Renal cortical epithelial cell (primary cell): ENCODE measurements at regions not wholly inside any gene's neighbourhood (a gene's known extent, or its start where the extent isn't known, plus 50 kb on each side); places are given as distances from the start of the nearest gene placed in this dataset.

Experiments used
- DNase-seq: peaks from one replicate; pipeline ENCODE4 v3.0.0-alpha.2; 2011; ENCODE audit warnings: low read depth

- no peak for DNase-seq
Measured at GRCh38 chr10:4264209-4264865, 479.3 kb upstream of the KLF6 start.

GRCh38 chr10:4263601-4263921 is 478.6 kb upstream of the KLF6 start:
- no peak for DNase-seq

GRCh38 chr10:4262870-4263600 is 478.0 kb upstream of the KLF6 start:
- no peak for DNase-seq

DNA sequence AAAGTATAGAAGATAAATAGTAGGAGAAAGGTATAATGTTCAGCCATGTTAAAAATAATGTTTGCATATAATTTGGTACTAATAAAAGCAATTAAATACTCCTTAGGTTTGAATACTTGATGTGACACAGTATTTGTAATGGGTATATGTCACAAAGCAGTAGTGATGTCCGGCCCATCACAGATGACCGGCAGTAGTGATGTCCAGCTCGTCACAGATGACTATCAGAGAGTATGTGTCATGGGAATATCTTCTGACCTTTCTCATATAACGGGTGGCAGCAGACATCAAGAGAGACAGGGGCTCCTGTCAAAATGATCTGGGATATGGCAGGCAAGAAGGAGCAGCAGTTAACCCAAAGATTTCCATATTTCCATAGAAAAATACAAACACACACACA is 477.4 kb upstream of the KLF6 start:
- DNase-seq: no peak

DNA sequence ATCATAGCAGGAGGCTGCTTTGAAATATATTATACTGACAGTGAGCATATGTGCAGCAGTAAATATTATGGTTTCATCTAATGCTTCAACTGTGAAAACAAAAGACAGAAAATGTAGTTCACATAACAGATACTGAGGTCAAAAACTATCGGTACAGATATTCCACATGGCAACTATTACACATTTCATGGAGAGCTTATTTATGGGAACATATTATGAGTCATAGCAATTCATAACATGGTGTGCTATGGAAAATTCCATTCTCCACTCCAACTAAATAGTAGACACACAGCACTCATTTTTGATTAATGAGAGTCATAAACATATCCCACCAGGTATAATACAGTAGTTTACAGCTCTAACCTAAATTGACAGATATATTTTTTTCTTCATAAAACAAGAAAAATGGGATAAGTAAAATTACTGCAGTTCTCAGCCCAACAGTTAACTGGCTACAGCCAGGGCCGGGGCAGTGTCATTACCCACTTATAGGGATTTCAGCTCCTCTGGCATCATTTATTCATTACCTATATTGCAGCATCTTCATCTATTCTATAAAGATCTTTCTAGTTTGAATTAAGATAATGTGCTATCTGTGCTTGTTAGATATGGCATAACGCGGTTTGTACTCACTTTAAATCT is 475.6 kb upstream of the KLF6 start:
- DNase-seq: no peak

- no peak for DNase-seq
Measured at GRCh38 chr10:4257939-4258465, 473.0 kb upstream of the KLF6 start.

DNA sequence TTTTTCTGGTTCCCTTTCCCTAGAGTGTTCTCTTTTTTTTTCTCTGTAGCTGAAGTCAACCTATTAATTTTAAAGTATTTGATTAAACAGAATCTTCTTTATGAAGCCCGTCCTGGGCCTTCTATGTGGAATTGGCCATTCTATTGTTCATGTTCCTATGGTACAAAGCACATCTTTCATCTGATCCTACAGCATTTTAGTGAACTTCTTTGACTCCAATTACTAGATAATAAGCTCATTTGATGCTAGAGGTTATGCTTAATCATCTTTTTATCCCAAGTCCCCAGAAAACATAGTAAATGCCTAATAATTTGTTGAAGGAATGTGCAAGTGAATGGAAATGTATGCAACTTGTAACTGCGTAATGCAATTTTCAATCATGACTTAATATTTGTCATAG is 472.0 kb upstream of the KLF6 start:
- DNase-seq: no peak

DNA sequence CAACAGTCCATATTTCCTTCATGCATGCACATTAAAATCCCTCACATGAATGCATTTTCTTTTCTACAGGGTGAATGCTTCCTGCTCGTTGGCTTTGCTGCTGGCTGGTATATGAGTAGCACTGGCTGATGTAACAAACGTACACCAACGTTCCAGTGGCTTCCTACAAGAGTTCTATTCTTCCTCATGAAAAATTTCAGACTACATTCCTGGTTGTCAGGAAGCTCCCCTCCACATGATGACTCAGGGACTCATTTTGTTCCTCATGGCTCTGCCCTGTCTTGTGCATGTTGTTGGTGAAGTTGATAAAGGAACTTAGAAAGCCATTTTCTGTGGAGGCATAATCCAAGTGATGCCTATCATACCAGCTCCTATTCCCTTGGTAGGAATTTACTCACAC is 470.7 kb upstream of the KLF6 start:
- DNase-seq: no peak

GRCh38 chr10:4254101-4254994 is 469.3 kb upstream of the KLF6 start:
- DNase-seq: peak; percentile 18

DNA sequence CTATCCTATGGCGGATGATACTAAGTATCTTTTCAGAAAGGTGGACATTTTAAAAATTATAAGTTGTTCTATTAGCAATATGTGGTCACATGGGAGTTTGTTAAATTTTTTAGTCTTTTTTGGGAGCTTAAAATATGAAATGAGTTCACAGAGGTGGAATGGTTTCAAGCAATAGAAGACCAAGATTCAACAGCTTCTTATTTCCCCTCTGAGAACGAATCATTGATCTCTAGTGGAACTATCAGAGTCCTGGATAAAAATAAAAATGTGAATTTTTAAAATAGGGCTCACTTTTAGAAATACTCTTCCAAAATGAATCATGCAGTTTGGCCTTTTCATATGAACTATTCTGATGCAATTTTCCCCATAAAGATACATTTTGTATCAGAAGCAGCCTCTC is 467.7 kb upstream of the KLF6 start:
- no peak for DNase-seq

DNA sequence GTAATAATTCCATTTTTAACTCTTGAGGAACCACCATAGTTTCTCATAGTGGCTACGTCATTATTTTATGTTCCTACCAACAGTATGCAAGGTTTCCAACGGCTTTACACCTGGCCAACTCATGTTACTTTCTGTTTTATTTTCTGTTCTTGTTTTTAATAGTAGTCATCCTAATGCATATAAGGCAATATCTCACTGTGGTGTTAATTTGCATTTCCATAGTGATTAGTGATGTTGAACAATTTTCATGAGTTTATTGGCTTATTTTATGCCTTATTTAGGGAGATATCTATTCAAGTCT is 465.5 kb upstream of the KLF6 start:
- no peak for DNase-seq

DNA sequence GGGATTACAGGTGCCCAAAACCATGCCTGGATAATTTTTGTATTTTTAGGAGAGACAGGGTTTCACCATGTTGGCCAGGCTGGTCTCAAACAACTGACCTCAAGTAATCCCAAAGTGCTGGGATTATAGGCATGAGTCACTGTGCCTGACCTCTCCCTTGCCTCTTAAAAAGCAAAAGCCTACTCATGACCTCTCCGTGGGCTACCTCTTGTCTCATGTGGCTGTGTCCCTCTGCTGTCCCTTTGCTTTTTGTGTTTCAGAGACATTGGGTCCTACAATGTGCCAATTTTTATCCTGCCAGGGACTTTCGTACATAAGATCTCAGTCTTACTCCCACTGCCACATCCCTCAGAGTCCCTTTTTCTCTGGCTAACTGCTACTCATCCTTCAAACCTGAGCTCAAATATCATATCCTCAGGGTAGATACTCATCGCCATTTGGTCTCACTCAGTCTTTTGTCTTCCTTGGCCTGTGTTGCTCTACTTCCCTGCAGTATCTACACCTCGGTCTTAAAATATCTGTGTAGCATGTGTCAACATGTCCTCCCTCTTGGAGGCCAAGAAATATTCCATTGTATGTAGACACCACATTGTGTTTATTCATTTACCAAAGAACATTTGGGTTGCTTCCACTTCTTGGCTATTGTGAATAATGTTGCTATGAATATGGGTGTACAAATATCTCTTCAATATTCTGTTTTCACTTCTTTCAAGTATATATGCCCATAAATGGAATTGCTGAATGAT is 465.0 kb upstream of the KLF6 start:
- no peak for DNase-seq

DNA sequence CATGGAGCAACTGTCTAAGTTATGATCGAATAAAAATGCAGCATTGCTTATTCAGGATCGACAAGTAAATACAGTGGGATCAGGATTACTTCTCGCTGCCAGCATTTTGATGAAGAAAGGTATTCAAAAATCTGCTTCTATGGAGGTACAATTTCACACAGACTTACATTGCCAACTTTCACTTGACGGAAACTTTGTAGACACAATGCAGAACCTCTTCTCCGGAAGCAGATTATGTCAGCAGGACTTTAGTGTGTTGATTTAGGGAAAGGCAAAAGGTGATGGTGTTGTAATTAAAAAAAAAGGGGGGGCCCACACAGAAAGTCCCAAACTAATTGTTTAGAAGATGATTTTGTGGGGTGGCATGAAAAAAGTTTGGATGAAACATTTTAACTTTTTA is 462.4 kb upstream of the KLF6 start:
- DNase-seq: no peak

GRCh38 chr10:4246881-4247358 is 461.9 kb upstream of the KLF6 start:
- peak; percentile 62 for DNase-seq

DNA sequence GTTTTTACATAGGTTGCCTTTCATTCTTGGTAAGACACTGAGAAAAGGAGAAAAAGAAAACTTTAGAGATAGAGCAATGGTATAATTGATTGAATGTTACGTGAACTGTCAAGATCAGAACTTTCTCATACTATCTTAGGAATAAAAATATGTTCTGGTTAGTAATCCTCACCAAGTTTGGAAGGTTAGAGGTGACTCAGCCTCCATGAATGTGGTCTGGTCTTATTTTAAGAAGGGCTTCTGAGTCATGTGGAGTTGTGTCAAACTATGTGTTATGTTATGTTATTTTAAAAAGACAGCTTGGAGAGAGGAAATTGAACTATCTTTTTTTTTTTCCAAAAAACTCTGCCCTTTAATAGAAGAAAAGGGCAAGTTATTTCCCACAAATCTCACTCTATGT is 458.6 kb upstream of the KLF6 start:
- DNase-seq: peak; percentile 97

GRCh38 chr10:4243169-4243568 is 458.2 kb upstream of the KLF6 start:
- no peak for DNase-seq

DNA sequence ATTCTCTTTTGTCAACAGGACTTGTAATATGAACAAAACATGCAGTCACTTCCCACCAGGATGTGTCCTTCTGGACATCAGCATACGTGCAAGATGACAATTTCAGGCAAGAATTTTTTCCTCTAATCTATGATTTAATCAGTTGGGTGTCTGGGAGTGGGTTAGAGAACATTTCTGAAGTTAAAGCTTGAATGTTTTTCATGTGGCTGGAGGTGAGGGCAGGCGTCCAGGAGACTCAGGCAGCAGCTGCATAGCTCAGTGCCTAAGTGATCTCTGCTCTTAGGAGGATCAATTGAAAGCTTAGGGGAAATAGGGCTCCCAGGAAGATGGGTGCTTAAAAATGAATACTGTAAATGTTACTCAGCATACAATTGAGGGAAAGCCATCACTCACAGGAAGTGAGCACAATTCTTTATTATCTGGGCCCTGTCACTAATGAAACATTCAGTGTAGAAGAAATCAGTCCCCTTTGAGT is 457.6 kb upstream of the KLF6 start:
- DNase-seq: peak; percentile 69

GRCh38 chr10:4241724-4242345 is 456.8 kb upstream of the KLF6 start:
- peak; percentile 87 for DNase-seq

GRCh38 chr10:4240608-4241197 is 455.7 kb upstream of the KLF6 start:
- DNase-seq: no peak

DNA sequence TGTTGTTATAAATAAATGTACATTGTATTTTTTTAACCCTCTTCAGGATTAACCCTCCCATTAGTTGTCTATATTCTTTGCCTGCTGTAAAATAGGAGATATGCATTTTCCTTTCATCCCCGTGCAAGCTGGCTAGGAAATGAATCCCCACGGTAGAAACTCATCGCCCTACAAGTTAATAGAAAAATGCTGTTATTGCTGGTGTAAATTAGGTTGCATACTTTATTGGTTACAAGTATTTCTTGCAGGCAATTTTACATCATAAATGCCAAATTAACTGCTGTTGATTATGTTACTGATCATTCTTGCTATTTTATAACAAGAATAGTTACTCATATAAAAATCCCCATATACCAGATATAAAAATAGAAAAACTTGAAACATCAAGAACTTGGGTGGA is 454.2 kb upstream of the KLF6 start:
- no peak for DNase-seq
